ENCODE measurements at regions not wholly inside any gene's neighbourhood (a gene's known extent, or its start where the extent isn't known, plus 50 kb on each side); places are given as distances from the start of the nearest gene placed in this dataset.

DNA sequence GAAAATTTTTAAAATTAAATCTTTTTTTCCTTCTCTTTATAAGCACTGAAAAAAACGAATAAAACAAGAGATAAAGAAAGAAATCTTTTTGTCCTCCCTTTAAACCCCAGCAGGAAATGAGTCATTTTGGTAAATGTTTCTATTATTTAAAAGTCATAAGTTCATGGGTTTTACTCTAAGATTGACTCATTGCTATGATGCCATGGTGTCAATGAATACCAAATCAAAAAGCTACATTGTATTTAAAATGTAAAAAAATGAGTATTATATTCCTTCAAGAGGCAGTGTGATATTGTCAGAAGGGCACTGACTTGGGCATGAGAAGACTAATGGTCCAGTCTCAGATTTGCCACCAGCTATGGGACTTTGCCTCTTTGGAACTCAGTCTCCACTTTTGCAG is 303.4 kb upstream of the DNAJC19 start:
- Histone ChIP-seq H4K20me1 (ENCODE audit: insufficient read depth, low read length) (no peaks in the 10 kb centered on the region), H3K4me1 (ENCODE audit: low read length) (peaks cover 10% of the 10 kb centered on the region), H3K4me2 (ENCODE audit: low read length) (no peak overlapping the region), H3K9ac (ENCODE audit: low read length) (no peak overlapping the region), H3K27me3 (ENCODE audit: low read depth, low read length) (peaks cover 14% of the 10 kb centered on the region), H3K36me3 (replicated peaks; ENCODE audit: low read depth, low read length) (no peaks in the 10 kb centered on the region), H3K79me2 (ENCODE audit: low read length) (no peaks in the 10 kb centered on the region), H3K27ac (ENCODE audit: low read length) (no peak overlapping the region), H3K4me3 (ENCODE audit: low read length) (no peak overlapping the region), H2AFZ (ENCODE audit: low read depth, low read length) (no peak overlapping the region), H3K9me3 (ENCODE audit: insufficient read depth, low read length) (no peaks in the 10 kb centered on the region)
- no peak for TF ChIP-seq EZH2phosphoT487 (IDR thresholded peaks at IDR 0.05; ENCODE audit: low read depth)
- TF ChIP-seq, protein P1, sequence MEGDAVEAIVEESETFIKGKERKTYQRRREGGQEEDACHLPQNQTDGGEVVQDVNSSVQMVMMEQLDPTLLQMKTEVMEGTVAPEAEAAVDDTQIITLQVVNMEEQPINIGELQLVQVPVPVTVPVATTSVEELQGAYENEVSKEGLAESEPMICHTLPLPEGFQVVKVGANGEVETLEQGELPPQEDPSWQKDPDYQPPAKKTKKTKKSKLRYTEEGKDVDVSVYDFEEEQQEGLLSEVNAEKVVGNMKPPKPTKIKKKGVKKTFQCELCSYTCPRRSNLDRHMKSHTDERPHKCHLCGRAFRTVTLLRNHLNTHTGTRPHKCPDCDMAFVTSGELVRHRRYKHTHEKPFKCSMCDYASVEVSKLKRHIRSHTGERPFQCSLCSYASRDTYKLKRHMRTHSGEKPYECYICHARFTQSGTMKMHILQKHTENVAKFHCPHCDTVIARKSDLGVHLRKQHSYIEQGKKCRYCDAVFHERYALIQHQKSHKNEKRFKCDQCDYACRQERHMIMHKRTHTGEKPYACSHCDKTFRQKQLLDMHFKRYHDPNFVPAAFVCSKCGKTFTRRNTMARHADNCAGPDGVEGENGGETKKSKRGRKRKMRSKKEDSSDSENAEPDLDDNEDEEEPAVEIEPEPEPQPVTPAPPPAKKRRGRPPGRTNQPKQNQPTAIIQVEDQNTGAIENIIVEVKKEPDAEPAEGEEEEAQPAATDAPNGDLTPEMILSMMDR (IDR thresholded peaks at IDR 0.05; ENCODE audit: low read depth, low read length): no peak

DNA sequence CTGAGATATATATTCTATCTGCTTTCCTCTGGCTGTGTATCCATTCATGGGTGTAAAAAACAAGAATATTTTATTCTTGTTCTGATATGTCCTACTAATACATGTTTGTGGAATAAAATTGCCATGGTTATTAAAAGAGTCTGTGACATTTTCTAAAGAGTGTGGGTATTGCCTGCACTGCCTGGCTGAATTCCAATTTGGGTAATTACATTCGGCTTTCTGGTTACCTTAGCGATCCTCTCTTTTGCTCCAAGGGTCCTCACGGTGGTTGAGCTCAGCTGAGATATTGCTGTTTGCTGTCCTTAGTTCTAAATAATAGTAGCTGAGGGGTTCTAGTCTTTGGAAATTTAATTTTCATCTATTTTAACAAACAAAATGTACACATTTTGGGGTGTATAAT is 301.4 kb upstream of the DNAJC19 start:
- Histone ChIP-seq H3K9me3 (ENCODE audit: insufficient read depth, low read length) (no peaks in the 10 kb centered on the region), H3K4me1 (ENCODE audit: low read length) (peaks cover 10% of the 10 kb centered on the region), H3K27me3 (ENCODE audit: low read depth, low read length) (peaks cover 10% of the 10 kb centered on the region), H3K36me3 (replicated peaks; ENCODE audit: low read depth, low read length) (no peaks in the 10 kb centered on the region), H3K4me2 (ENCODE audit: low read length) (no peak overlapping the region), H2AFZ (ENCODE audit: low read depth, low read length) (no peak overlapping the region), H4K20me1 (ENCODE audit: insufficient read depth, low read length) (no peaks in the 10 kb centered on the region), H3K4me3 (ENCODE audit: low read length) (no peak overlapping the region), H3K79me2 (ENCODE audit: low read length) (no peaks in the 10 kb centered on the region), H3K27ac (ENCODE audit: low read length) (no peak overlapping the region), H3K9ac (ENCODE audit: low read length) (no peak overlapping the region)
- TF ChIP-seq, protein P1 (IDR thresholded peaks at IDR 0.05; ENCODE audit: low read depth, low read length): no peak
- TF ChIP-seq EZH2phosphoT487 (IDR thresholded peaks at IDR 0.05; ENCODE audit: low read depth): no peak

DNA sequence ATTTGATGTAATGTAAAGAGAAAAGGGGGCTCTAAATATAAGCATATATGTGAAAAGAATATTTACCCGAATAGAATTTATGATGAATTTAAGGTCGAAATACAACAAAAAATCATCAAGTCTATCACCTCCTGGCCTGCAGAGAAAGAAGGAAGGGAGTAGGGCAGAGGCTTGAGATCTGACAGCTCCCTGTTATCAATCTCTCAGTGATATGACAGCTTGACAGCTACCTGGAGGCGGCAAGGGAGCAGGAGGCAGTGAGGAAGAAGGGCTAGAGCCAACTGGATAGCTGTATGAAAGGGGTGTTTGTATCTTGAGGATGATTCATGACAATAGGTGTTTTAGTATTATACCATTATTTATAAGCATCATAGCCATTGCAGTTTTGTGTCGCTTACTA is 299.8 kb upstream of the DNAJC19 start:
- no peaks in the 10 kb centered on the region for H3K36me3 ChIP-seq (replicated peaks; ENCODE audit: low read depth, low read length)
- no peak overlapping the region for H3K27ac ChIP-seq (ENCODE audit: low read length)
- H3K4me2 ChIP-seq (ENCODE audit: low read length): no peak overlapping the region
- H2AFZ ChIP-seq (ENCODE audit: low read depth, low read length): no peak overlapping the region
- H4K20me1 ChIP-seq (ENCODE audit: insufficient read depth, low read length): no peaks in the 10 kb centered on the region
- no peaks in the 10 kb centered on the region for H3K9me3 ChIP-seq (ENCODE audit: insufficient read depth, low read length)
- no peak overlapping the region for H3K4me3 ChIP-seq (ENCODE audit: low read length)
- H3K9ac ChIP-seq (ENCODE audit: low read length): no peak overlapping the region
- H3K27me3 ChIP-seq (ENCODE audit: low read depth, low read length): peaks cover 10% of the 10 kb centered on the region
- no peaks in the 10 kb centered on the region for H3K79me2 ChIP-seq (ENCODE audit: low read length)
- H3K4me1 ChIP-seq (ENCODE audit: low read length): peaks cover 10% of the 10 kb centered on the region
- TF ChIP-seq EZH2phosphoT487 (IDR thresholded peaks at IDR 0.05; ENCODE audit: low read depth): no peak
- TF ChIP-seq, protein P1 (IDR thresholded peaks at IDR 0.05; ENCODE audit: low read depth, low read length): no peak

DNA sequence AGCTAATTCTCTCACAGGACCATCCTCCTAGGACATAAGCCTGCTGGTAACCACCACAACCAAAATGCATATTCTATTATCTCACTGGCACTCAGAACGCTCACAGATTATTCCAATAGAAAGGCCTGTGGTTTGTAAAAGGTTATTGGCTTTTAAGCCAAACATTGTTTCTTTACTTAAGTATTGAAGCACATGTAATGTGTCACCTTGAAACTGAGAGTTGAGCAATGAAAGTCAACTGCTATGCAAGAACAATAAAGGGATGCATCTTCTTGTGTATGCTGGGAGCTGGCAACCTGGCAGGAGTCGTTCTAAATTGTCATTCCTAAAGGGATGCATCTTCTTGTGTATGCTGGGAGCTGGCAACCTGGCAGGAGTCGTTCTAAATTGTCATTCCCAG is 298.6 kb upstream of the DNAJC19 start:
- Histone ChIP-seq H3K9me3 (ENCODE audit: insufficient read depth, low read length) (no peaks in the 10 kb centered on the region), H3K4me1 (ENCODE audit: low read length) (peaks cover 7% of the 10 kb centered on the region), H4K20me1 (ENCODE audit: insufficient read depth, low read length) (no peaks in the 10 kb centered on the region), H3K4me2 (ENCODE audit: low read length) (no peak overlapping the region), H3K9ac (ENCODE audit: low read length) (no peak overlapping the region), H3K79me2 (ENCODE audit: low read length) (no peaks in the 10 kb centered on the region), H3K27me3 (ENCODE audit: low read depth, low read length) (0 out of 2 replicates have a peak, but pooled peaks cover under 1% of the 10 kb centered on the region), H3K36me3 (replicated peaks; ENCODE audit: low read depth, low read length) (no peaks in the 10 kb centered on the region), H2AFZ (ENCODE audit: low read depth, low read length) (no peak overlapping the region), H3K27ac (ENCODE audit: low read length) (no peak overlapping the region), H3K4me3 (ENCODE audit: low read length) (no peak overlapping the region)
- TF ChIP-seq EZH2phosphoT487 (IDR thresholded peaks at IDR 0.05; ENCODE audit: low read depth): no peak
- TF ChIP-seq, protein P1 (IDR thresholded peaks at IDR 0.05; ENCODE audit: low read depth, low read length): no peak

All from OCI-LY3 (cell line).